Activated CD4-positive, alpha-beta T cell treated with anti-CD3 and anti-CD28 coated beads for 36 hours (primary cell): ENCODE measurements at regions not wholly inside any gene's neighbourhood (a gene's known extent, or its start where the extent isn't known, plus 50 kb on each side); places are given as distances from the start of the nearest gene placed in this dataset.

ENCODE experiments used
- ATAC-seq: fragments of 200-7000 bp; cut with Tn5 transposase; one replicate; pipeline ENCODE4 v1.10.0; 2021; ENCODE audit warnings: mild to moderate bottlenecking, moderate library complexity
- CTCF ChIA-PET: fragments of 350-600 bp; sonication (Branson Sonifier 250); formaldehyde crosslinking; loops from one replicate; lab custom pipeline; 2021; ENCODE audit warnings: antibody characterized with exemption; lab: Charles Lee
- POLR2A ChIA-PET: fragments of 350-600 bp; sonication (Branson Sonifier 250); formaldehyde crosslinking; loops from one replicate; lab custom pipeline; 2021; ENCODE audit warnings: antibody characterized with exemption, inconsistent platforms; lab: Charles Lee
- DNase-seq: peaks from one replicate; pipeline ENCODE4 v3.0.0-alpha.2; 2020
- H3K27ac Mint-ChIP-seq: one replicate; pipeline ENCODE4 v1.8.0; 2021; ENCODE audit warnings: mixed read lengths
- H3K27me3 Mint-ChIP-seq: one replicate; pipeline ENCODE4 v1.8.0; 2021; ENCODE audit warnings: mixed read lengths
- H3K36me3 Mint-ChIP-seq: one replicate; pipeline ENCODE4 v1.8.0; 2021; ENCODE audit warnings: low read depth, mixed read lengths
- H3K4me1 Mint-ChIP-seq: one replicate; pipeline ENCODE4 v1.8.0; 2021; ENCODE audit warnings: mixed read lengths
- H3K4me3 Mint-ChIP-seq: one replicate; pipeline ENCODE4 v1.8.0; 2021; ENCODE audit warnings: mild to moderate bottlenecking, moderate library complexity, mixed read lengths
- H3K9me3 Mint-ChIP-seq: one replicate; pipeline ENCODE4 v1.8.0; 2021; ENCODE audit warnings: low read depth, mixed read lengths
- intact Hi-C, 2 experiments: fragments of 100-400 bp; cut with DNase I in 1 of 2; cut with micrococcal nuclease in 1 of 2; formaldehyde crosslinking; loops; one replicate each; pipeline versions ENCODE4 v1.14.2 to v1.15.1; 2022 to 2024; cut with DNase I, micrococcal nuclease

GRCh38 chr6:168369786-168370185 is 50.2 kb upstream of the DACT2 start:
- peaks cover 5% of the 10 kb centered on the region for H3K4me1 Mint-ChIP-seq
- intact Hi-C loops: loop anchor here (1.0 kb wide), 1 partner anchor 515 kb away; no protein-coding TSS in a partner anchor
- ChIA-PET POLR2A (no interaction called here), CTCF (interaction anchor here (0.6 to 2.6 kb wide), 13 partner anchors 8 to 1680 kb away, joined by 3 to 15 read pairs (median 4); no protein-coding TSS in a partner anchor)
- H3K27ac Mint-ChIP-seq: no peak overlapping the region
- no peak for DNase-seq
- peaks cover 6% of the 10 kb centered on the region for H3K27me3 Mint-ChIP-seq
- no peaks in the 10 kb centered on the region for H3K9me3 Mint-ChIP-seq
- no peak for ATAC-seq
- H3K4me3 Mint-ChIP-seq: no peak overlapping the region
- H3K36me3 Mint-ChIP-seq: no peaks in the 10 kb centered on the region

GRCh38 chr6:168370310-168370991 is 50.9 kb upstream of the DACT2 start:
- Mint-ChIP-seq H3K9me3 (no peaks in the 10 kb centered on the region), H3K36me3 (no peaks in the 10 kb centered on the region), H3K27ac (no peak overlapping the region), H3K4me1 (peaks cover 5% of the 10 kb centered on the region), H3K27me3 (peaks cover 6% of the 10 kb centered on the region), H3K4me3 (no peak overlapping the region)
- DNase-seq (peak; percentile 84), ATAC-seq (peak; percentile 90)
- POLR2A ChIA-PET: no interaction called here
- CTCF ChIA-PET: interaction anchor here (0.7 to 2.6 kb wide), 12 partner anchors 9 to 1681 kb away, joined by 3 to 15 read pairs (median 4); no protein-coding TSS in a partner anchor
- intact Hi-C loops: loop anchor here (1.0 kb wide), 1 partner anchor 514 kb away; no protein-coding TSS in a partner anchor

GRCh38 chr6:168371185-168371584 is 51.6 kb upstream of the DACT2 start:
- ChIA-PET POLR2A (no interaction called here), CTCF (interaction anchor here (2.6 kb wide), 1 partner anchor 510 kb away, joined by 15 read pairs; no protein-coding TSS in a partner anchor)
- H3K4me1 Mint-ChIP-seq: peaks cover 5% of the 10 kb centered on the region
- no peaks in the 10 kb centered on the region for H3K9me3 Mint-ChIP-seq
- no peaks in the 10 kb centered on the region for H3K36me3 Mint-ChIP-seq
- ATAC-seq (no peak), DNase-seq (no peak)
- no peak overlapping the region for H3K4me3 Mint-ChIP-seq
- peaks cover 6% of the 10 kb centered on the region for H3K27me3 Mint-ChIP-seq
- no peak overlapping the region for H3K27ac Mint-ChIP-seq
- intact Hi-C loops: no loop called here

GRCh38 chr6:168371618-168371980 is 52.0 kb upstream of the DACT2 start:
- ATAC-seq: no peak
- Mint-ChIP-seq H3K27ac (no peak overlapping the region), H3K4me1 (peaks cover 5% of the 10 kb centered on the region), H3K36me3 (no peaks in the 10 kb centered on the region), H3K9me3 (no peaks in the 10 kb centered on the region), H3K27me3 (peaks cover 5% of the 10 kb centered on the region), H3K4me3 (no peak overlapping the region)
- ChIA-PET POLR2A (no interaction called here), CTCF (no interaction called here)
- no peak for DNase-seq
- intact Hi-C loops: no loop called here

- intact Hi-C loops: no loop called here
- Mint-ChIP-seq H3K27ac (no peak overlapping the region), H3K27me3 (peaks cover 3% of the 10 kb centered on the region), H3K36me3 (no peaks in the 10 kb centered on the region), H3K4me3 (no peak overlapping the region), H3K9me3 (no peaks in the 10 kb centered on the region), H3K4me1 (peaks cover 5% of the 10 kb centered on the region)
- ChIA-PET CTCF (interaction anchor here (0.6 kb wide), 1 partner anchor 36 kb away, joined by 4 read pairs; no protein-coding TSS in a partner anchor), POLR2A (no interaction called here)
- no peak for ATAC-seq
- no peak for DNase-seq
Measured at GRCh38 chr6:168371981-168372711, 52.6 kb upstream of the DACT2 start.

- CTCF ChIA-PET: interaction anchor here (0.6 kb wide), 2 partner anchors 35 to 513 kb away, joined by 3 to 4 read pairs; no protein-coding TSS in a partner anchor
- H3K4me3 Mint-ChIP-seq: no peak overlapping the region
- DNase-seq: no peak
- H3K27me3 Mint-ChIP-seq: no peaks in the 10 kb centered on the region
- no peaks in the 10 kb centered on the region for H3K9me3 Mint-ChIP-seq
- H3K4me1 Mint-ChIP-seq: peaks cover 5% of the 10 kb centered on the region
- intact Hi-C loops: no loop called here
- H3K36me3 Mint-ChIP-seq: no peaks in the 10 kb centered on the region
- ATAC-seq: no peak
- POLR2A ChIA-PET: no interaction called here
- H3K27ac Mint-ChIP-seq: no peak overlapping the region
Measured at GRCh38 chr6:168372889-168373288, 53.3 kb upstream of the DACT2 start.

- no peaks in the 10 kb centered on the region for H3K27me3 Mint-ChIP-seq
- H3K27ac Mint-ChIP-seq: no peak overlapping the region
- CTCF ChIA-PET: no interaction called here
- intact Hi-C loops: no loop called here
- H3K36me3 Mint-ChIP-seq: no peaks in the 10 kb centered on the region
- DNase-seq (no peak), ATAC-seq (no peak)
- peaks cover 5% of the 10 kb centered on the region for H3K4me1 Mint-ChIP-seq
- POLR2A ChIA-PET: no interaction called here
- H3K4me3 Mint-ChIP-seq: no peak overlapping the region
- H3K9me3 Mint-ChIP-seq: no peaks in the 10 kb centered on the region
Measured at GRCh38 chr6:168373389-168373788, 53.8 kb upstream of the DACT2 start.

- CTCF ChIA-PET: no interaction called here
- intact Hi-C loops: no loop called here
Measured at GRCh38 chr6:168374051-168374502, 54.5 kb upstream of the DACT2 start.

GRCh38 chr6:168374541-168375071 is 55.0 kb upstream of the DACT2 start:
- Mint-ChIP-seq H3K4me3 (no peak overlapping the region), H3K27me3 (no peaks in the 10 kb centered on the region), H3K36me3 (no peaks in the 10 kb centered on the region), H3K4me1 (peaks cover 5% of the 10 kb centered on the region), H3K9me3 (no peaks in the 10 kb centered on the region), H3K27ac (no peak overlapping the region)
- DNase-seq (no peak), ATAC-seq (no peak)
- intact Hi-C loops: no loop called here
- ChIA-PET POLR2A (no interaction called here), CTCF (no interaction called here)

More at GRCh38 chr6:168374051-168374502, 54.5 kb upstream of the DACT2 start:
- Mint-ChIP-seq H3K27me3 (no peaks in the 10 kb centered on the region), H3K27ac (no peak overlapping the region), H3K4me1 (peaks cover 5% of the 10 kb centered on the region), H3K4me3 (no peak overlapping the region), H3K9me3 (no peaks in the 10 kb centered on the region), H3K36me3 (no peaks in the 10 kb centered on the region)
- no peak for DNase-seq
- POLR2A ChIA-PET: no interaction called here
- ATAC-seq: no peak

GRCh38 chr6:168376120-168376519 is 56.5 kb upstream of the DACT2 start:
- CTCF ChIA-PET: interaction anchor here (0.6 kb wide), 1 partner anchor 10 kb away, joined by 3 read pairs; no protein-coding TSS in a partner anchor

GRCh38 chr6:168376811-168377483 is 57.4 kb upstream of the DACT2 start:
- intact Hi-C loops: no loop called here

More at GRCh38 chr6:168376120-168376519, 56.5 kb upstream of the DACT2 start:
- H3K36me3 Mint-ChIP-seq: no peaks in the 10 kb centered on the region
- H3K4me1 Mint-ChIP-seq: no peaks in the 10 kb centered on the region
- no peak overlapping the region for H3K27ac Mint-ChIP-seq
- intact Hi-C loops: no loop called here
- POLR2A ChIA-PET: no interaction called here
- DNase-seq (no peak), ATAC-seq (no peak)
- no peaks in the 10 kb centered on the region for H3K9me3 Mint-ChIP-seq
- H3K4me3 Mint-ChIP-seq: no peak overlapping the region
- H3K27me3 Mint-ChIP-seq: no peaks in the 10 kb centered on the region

More at GRCh38 chr6:168376811-168377483, 57.4 kb upstream of the DACT2 start:
- Mint-ChIP-seq H3K4me1 (no peaks in the 10 kb centered on the region), H3K4me3 (no peak overlapping the region), H3K36me3 (no peaks in the 10 kb centered on the region), H3K27ac (no peak overlapping the region), H3K9me3 (no peaks in the 10 kb centered on the region), H3K27me3 (no peaks in the 10 kb centered on the region)
- CTCF ChIA-PET: no interaction called here
- ATAC-seq (no peak), DNase-seq (no peak)
- POLR2A ChIA-PET: no interaction called here
